Stimulated activated CD4-positive, alpha-beta T cell treated with anti-CD3 and anti-CD28 coated beads, Interleukin-1b, Interleukin-23, amount 100 ng/mL, for 4 hours (primary cell): ENCODE measurements at regions not wholly inside any gene's neighbourhood (a gene's known extent, or its start where the extent isn't known, plus 50 kb on each side); places are given as distances from the start of the nearest gene placed in this dataset.
"Not testable (repeated sequence)": the region's sequence is repeated elsewhere in the genome, so short reads cannot be mapped to it uniquely, and the experiment has no call there.

Experiments
- DNase-seq, 2 donors: peaks; one replicate each; pipeline ENCODE4 v3.0.0-alpha.2; 2020; ENCODE audit warnings: low read depth in 2 of 2

DNA sequence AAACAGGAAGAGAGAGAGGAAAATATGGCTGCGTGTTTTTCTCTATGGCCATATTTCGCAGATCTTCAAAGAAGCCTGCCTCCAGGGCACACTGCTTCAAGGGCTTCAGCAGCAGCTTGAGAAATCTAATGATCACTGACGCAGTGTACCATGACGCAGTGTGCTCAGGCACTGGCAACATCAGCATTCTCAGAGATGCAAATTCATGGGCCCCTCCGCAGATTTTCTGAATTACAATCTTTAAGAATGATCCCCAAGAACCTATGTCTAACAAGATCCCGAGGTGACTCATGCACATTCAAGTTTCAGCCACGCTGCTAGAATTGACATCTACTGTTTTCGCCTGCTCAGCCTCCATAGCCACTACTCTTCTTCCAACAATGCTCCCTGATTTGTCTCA, 143.9 kb upstream of the ZNF366 start:
- DNase-seq: no peak

DNA sequence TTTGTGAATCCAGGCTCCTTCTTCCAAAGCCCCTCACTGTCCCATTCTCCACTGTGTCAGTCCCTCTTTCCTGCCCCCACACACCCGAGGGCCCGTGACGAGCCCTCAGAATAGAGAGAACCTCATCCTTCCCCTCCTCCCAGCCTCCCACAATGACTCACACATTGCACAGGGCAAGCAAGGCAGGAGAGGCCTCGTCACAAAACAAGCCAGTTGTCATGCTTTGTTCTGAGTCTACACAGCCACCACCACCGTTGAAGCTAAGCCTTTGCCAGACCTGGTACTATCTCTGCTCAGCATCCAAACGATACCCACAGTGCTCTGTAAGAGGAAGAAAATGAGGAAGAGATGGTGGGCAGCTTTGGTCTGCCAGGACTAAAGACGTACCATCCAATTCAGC, 142.2 kb upstream of the ZNF366 start:
- no peak for DNase-seq

DNA sequence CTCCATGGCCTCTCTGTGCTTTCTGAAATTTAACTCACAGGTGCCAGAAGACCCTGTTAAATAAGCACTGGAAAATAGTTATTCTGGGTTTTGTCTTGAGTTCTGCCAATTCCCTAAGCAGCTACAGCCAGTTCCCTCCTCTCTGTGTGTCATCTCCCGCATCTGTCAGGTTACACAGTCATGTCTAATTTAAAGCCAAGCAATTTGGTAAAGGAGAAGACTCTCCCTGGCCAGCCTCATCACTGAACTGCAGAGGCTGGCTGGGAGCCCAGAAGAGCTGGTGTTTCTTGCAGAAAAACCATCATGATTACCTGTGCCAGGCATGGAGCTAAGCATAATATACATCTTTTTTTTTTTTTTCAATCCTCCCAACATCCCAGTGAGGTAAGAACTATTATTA, 141.3 kb upstream of the ZNF366 start:
- DNase-seq: no peak

DNA sequence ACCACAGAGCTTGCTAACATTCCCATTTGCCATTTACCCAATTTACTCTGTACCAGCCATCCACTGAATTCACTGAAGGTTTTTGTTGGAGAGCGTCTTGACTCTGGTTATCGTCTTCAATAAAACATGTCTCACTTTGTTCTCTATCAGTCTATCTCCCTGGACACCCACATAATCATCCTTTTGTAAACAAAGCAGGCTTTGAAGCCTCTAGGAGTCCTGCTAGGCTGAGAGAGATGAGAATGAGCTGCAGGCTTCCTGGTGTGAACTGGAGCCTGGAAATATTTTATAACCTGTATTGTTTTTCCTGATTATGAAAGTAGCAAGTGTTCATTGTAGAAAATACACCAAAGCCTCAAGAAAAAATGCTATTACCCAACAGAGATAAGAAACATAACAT, 140.6 kb upstream of the ZNF366 start:
- DNase-seq: no peak

DNA sequence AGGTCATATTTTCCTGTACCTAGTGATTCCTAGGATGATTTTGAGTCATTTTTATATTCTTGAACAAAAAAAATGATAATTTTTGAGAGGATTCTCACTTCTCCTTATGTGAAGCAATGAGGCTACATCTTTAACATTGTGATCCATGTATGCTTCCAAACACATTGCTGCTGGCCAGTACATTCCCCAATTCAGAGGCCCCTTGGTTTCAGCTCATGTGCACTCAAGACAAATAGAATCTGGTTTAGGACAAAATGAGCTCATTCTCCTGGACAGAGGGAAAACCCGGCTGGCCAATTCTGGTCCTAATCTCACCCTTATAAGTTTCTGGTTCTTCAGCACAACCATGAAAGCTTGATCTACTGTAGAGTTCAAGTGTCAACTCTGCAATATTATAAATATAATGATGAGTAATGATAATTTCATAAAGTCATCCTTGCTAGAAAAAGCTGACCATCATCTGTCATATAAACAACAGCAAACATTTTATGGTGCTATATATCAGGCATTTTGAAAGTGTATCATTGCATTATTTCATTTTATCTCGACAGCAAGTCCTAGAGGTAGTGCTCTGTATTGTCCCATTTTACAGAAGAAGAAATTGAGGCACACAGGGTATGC, 139.1 kb upstream of the ZNF366 start:
- no peak for DNase-seq

DNA sequence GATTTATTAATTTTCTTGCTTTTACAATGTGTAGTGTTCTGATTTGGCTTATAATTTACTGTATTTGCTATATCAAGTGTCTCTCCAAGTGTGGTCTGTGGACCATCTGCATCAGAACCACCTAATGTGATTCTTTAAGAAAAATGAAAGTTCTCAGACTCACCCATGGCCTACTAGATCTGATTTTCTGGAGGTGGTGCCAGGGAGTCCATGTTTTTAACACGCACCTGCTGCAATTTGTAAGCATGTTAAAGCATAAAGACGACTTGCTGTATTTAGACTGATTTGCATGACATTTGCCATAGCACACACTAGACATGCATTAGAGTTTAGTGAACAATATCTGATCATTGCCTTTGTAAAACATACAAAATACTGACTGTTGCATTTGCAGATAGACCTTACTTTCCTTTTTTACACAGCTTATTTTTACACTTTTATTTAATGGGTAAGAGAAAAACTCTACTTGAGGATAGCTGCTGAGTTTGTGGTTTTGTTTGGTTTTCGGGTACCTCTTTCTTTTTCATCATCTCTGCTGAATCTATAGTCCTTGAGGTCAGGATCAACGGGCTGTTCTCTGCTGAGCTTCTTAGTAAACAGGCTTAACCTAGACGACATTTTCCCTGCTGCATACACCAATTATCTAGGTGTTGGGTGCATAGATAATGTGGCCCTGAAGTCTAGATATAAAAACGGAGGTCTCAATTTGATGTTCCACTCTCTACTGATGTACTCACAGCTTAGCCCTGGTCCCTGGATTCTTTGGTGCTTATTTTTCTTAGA, 138.0 kb upstream of the ZNF366 start:
- no peak for DNase-seq

DNA sequence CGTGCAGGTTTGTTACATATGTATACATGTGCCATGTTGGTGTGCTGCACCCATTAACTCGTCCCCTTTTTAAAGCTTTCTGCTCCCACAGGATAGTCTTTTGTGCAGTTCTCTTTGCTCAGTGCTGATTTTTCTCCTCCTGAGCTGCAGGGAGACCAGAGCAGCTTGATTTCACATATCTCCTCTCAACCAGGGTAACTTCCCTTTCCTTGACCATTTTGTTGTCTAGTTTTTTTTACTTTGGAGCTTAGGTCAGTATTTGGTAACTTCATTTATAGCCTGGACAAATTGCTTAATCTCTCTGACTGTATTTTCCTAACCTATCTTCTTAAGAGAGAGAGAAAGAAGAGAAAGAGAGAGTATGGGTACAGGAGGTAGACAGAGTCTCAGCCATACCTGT, 137.1 kb upstream of the ZNF366 start:
- no peak for DNase-seq

DNA sequence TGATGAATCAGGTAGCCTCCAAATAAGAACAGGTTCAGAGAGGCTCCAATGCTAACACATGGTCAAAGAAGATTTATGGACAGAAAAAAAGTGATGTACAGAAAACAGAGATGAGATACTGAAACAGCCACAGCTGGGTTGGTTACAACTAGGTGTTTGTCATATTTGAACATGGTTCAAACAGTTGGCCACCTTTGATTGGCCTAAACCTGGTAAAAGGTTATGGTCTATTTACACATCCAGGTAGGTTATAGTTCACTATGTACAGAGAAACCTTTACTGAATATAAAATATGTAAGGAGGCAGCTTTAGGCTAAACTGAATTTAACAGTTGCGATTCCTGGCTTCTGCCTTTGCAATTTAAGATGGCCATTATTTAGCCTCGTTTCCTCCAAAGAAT, 134.0 kb upstream of the ZNF366 start:
- no peak for DNase-seq

DNA sequence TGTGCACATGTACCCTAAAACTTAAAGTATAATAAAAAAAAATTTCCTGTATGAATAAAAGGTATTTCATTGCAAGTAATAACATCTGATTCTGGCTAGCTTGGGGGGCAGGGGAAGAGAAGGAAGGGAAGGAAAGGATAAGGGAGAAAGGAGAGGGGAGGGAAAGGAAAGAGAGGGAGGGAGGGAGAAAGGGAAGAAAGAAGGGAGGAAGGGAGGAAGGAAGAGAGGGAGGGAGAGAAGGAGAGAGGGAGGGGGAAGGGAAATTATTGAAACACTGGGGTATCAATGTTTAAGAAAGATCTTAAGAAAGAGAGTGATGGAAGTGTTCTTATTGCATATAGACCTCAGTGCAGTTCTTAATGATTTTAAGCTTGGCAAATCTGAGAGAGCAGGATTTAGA, 129.8 kb upstream of the ZNF366 start:
- DNase-seq: no peak

DNA sequence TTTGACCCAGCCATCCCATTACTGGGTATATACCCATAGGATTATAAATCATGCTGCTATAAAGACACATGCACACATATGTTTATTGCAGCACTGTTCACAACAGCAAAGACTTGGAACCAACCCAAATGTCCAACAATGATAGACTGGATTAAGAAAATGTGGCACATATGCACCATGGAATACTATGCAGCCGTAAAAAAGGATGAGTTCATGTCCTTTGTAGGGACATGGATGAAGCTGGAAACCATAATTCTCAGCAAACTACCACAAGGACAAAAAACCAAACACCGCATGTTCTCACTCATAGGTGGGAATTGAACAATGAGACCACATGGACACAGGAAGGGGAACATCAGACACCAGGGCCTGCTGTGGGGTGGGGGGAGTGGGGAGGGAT, 129.4 kb upstream of the ZNF366 start:
- not testable (repeated sequence) for DNase-seq

DNA sequence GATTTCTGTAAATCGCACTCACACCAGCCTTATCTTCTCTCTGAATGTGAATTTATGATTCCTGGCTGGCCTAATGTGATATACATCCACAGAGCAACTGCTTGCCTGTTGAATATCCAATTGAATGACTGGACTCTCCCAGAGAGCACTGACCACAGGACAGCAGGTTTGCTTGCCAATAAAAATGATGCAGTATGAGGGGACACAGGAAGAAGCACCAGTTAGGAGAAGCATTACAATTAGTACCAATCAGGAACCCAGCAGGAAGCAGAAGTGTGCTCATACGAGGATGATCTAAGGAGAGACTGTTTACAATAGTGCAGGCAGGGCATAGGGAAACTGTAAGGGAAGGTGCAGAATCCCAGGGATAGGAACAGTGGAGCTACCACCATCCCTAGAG, 127.2 kb upstream of the ZNF366 start:
- DNase-seq: no peak

DNA sequence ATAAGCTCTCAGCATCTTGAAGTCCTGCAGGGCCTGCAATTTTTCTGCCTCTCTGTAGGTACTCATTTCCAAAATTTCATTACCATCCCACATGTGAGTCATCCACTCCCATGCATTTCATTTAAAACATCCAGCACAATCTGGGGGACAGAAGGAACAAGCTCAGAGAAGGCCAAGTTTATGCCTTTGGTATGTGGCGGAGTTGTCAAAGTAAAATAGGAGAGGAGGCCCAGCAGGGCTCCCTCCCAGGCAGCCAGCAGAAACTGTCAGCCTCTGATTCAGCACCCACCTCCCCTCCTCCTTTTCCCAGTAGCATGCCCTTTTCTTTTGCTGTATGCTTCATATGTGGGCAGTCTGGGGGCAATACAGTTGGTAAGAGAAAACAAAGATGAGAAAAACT, 126.4 kb upstream of the ZNF366 start:
- DNase-seq: no peak

DNA sequence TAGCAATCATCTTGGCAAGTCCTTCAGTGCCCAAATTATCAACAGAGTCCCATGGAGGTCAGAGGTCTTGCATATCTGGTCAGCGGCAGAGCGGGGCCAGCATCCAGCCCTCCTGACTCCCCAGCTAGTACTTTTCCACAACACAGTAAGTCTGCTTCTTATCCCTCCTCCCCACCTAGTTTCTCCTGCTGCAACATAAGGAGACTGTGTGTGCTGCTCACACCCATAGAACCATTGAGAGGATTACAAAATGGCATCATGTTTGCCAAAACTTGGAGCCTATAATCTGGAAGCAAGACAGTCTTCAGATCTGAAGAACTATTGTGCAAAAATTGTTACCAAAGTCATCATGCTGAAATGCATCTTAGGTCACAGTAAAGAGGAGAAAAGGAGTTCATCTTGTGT, 125.8 kb upstream of the ZNF366 start:
- no peak for DNase-seq

DNA sequence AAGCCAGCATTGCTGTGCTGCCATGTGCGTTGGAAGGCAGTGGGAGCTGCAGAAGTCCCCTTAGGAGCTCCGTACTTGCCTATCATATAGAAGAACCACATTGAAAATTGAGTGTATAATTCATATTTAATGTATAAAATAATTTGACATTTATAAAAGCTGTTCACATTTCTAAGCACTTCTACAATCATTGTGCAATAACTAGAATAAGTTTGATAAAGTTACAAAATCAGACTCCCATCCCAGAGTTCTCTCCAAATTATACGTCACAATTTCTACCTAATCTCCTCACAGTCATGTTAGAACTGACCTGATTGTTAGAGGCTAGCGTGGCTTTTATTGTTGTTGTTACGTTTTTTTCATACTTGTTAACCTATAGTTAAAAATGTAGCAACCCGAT, 123.5 kb upstream of the ZNF366 start:
- DNase-seq: no peak

DNA sequence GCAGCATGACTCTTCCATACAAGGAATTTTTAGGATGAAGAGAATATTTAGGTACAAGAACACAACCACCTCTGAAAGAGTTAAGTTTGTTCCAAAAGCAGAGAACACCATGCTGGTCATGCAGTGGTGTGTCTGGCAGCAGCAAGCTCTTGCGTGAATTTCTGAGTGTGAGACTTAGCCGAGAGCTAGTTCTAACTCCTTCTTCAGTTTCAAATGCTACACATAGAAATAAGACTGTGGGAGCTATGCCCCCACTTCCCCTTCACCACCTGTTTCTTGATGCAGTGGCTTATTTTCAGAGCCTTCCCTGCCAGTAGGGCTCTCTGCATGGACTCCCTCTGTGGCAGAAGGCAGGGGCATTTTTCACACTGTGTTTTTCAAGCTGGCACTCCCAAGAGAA, 122.9 kb upstream of the ZNF366 start:
- no peak for DNase-seq

DNA sequence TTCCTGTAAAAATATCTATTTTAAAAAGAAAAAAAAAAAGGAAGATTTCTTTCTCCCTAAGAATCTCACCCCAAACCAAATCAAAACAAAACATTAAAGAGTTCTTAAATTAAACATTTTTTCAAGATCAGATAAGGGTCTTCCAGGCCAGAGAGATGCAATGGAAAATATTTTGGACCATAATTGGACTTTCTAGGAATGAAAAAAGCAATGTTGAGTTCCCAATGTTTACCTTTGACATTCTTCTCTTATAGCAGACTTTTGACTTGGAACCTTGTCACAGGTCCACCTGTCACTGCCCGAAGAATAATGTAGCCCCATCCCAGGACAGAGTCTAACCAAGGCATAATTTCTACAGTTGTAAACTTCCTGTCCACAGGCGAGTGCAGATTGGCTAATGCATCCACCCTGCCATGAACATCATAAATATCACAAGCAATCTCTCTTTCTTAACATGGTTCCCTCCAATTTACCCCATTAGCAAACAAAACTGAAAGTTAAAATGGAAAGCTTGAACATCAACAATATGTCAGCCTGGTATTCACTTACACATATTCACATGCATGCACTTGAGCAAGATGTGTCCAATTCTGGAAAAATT, 121.7 kb upstream of the ZNF366 start:
- no peak for DNase-seq

DNA sequence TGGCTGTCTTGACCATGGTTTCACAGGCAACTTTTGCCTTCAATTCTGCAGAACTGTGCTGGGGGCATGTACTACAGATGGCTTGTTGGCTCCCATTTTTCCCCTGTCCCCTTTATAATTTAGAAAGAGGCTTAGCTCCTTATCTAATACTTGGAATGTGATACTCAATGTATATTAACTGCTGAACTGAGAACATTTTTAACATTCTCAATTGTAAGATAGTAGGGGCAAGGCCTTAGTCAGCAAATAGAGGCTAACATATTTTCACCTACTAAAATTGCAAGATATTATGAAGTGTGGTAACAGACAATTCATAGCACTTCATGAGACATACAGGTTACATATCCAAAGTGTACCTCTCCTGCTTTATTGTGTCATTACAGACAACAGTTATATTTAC, 118.1 kb upstream of the ZNF366 start:
- no peak for DNase-seq

DNA sequence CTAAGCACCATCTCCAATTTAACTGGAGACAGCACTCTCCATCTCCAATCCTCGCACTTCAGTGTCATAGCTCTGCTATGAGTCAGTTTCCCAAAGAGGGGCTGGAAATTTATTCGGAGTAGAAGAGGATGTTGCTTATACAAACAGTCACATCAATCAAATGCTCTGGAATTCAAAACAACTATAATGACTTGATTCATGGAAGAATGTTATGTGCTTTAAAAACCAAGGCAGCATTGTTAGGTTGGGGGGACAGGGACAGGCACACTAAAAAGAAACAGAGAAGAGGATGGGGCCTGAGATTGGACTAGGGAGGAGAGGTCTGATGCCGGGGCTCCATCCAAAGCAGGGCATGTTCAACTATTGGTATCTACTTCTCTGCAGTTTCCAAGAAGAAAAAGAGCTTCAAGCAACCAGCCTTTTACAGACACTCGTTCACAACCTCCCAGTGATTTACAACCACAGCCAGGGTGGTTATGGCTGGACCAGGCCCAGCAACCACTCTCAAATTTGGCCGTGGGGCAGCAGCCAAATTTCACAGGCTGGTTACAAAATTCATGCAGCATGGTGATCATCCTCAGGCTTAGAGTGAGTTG, 117.5 kb upstream of the ZNF366 start:
- no peak for DNase-seq

DNA sequence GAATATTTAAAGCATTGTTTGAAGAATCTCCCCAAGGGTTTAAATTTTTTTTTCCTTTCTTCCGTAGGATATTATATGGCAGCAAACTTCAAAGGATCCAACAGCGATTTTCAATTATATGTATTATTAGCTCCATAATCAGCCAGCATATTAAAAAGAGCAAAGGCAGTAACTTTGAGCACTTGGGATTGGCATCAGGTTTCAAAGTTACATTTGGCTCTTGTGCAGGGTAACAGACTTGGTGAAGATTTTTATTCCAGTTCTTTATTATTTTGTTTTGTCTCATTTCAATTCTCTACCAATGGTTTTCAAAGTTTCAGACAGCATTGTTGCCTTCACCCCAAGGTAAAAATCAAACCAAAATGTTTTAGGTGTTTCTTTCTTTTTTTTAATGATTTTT, 116.7 kb upstream of the ZNF366 start:
- DNase-seq: no peak

DNA sequence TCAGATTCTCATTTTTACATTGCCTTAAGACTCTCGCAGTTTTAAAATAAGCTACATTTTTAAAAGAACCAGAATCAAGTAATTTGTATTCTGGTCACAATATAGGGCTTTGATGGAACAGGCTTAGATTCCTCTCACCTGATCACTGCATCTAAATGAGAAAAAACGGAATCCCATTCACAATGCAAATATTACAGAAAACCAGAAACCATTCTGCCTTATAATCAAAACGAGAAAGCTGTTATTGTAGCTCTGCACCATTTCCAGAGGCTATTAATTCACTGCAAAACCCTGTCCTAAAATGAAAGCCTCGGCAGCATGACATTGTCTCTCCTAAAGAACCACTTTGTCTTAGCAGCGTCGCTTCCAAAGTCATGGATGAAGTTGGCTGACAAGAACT, 116.1 kb upstream of the ZNF366 start:
- DNase-seq: no peak

DNA sequence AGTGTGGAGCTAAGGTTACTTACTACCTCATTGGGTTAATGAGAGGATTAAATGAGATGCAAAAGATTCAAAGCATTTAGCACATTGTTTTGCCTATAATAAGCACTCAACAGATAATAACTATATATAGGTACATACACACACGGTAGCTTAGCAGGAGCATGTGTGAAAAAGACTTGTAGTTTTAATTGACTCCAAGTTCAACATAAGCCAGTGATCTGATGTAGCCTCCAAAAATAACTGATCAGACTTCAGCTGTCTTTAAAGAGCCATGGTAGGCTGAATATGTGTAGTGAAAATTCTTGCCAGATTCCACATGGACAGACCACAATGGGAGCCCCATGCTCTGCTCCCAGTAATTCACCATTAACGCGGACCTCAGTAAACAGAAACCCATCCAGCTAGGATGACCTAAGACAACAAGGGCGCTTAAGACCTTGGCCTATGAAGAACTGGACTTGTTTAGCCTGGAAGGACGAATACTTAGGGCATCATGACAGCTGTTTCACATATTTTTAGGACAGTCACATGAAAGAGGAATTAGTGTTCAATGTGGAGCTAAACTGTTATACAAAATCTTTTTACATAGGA, 115.1 kb upstream of the ZNF366 start:
- DNase-seq: no peak

DNA sequence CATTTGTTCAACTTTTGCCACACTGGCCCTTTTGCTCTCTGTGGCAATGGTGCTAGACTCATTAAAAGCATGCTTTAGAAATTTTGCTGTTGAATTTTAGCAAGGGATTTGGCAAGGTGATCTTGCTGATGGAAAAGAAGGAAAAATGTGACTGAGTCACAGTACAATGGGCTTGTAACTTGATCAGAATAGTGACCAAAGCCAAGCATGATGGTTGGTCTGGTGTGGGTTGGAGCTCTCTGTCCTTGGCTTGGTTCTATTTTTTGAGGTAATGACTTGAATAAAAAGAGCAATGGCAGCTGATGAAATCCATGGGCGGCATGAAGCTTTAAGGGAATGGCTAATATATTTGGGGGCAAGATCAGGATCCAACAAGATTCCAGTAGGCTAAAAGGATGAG, 114.4 kb upstream of the ZNF366 start:
- DNase-seq: no peak

DNA sequence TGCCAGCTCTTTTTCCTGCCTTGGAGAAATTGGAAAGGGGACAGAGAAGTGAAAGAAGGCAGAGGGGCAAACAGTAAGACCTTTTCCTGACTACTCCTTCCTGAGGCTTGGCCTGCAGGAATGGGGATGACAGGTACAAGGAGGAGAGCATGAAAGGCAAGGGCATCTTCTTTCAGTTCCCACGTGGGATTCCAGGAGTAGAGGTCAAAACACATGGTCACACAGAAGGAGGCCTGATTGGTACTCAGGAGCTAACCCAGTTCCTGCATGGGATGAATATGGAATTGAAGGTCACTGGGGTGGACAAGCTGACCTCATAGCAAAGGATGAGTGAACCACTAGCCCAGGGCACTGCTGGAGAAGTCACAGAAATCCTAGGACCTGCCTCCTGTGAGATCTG, 112.5 kb upstream of the ZNF366 start:
- no peak for DNase-seq
